DOHH2 (cell line): ENCODE measurements at regions not wholly inside any gene's neighbourhood (a gene's known extent, or its start where the extent isn't known, plus 50 kb on each side); places are given as distances from the start of the nearest gene placed in this dataset.

Experiments used
- H3F3A ChIP-seq: fragments of 200-600 bp; sonication (generic), shearing (Covaris generic); 2 replicates; pipeline ENCODE4 v1.6.0; 2016; ENCODE audit warnings: antibody characterized with exemption, mild to moderate bottlenecking; ENCODE audit not compliant: control insufficient read depth, insufficient read depth
- H3K27ac ChIP-seq: fragments of 200-600 bp; sonication (generic); 2 replicates; pipeline ENCODE4 v1.5.1; 2014; ENCODE audit warnings: low read depth, mild to moderate bottlenecking, low read length, moderate library complexity
- H3K27me3 ChIP-seq: fragments of 200-600 bp; sonication (generic); 2 replicates; pipeline ENCODE4 v1.6.1; 2014; ENCODE audit warnings: mild to moderate bottlenecking, low read length, mixed read lengths; ENCODE audit not compliant: control insufficient read depth
- H3K36me3 ChIP-seq: fragments of 200-600 bp; sonication (generic); 2 replicates; pipeline ENCODE4 v1.6.1; 2014; ENCODE audit warnings: mild to moderate bottlenecking, low read length, moderate library complexity, mixed read lengths; ENCODE audit not compliant: control insufficient read depth
- H3K4me1 ChIP-seq: fragments of 200-600 bp; sonication (generic); 2 replicates; pipeline ENCODE4 v1.6.1; 2014; ENCODE audit warnings: mild to moderate bottlenecking, low read length, mixed read lengths; ENCODE audit not compliant: control insufficient read depth
- H3K4me2 ChIP-seq: fragments of 200-600 bp; sonication (generic); 2 replicates; pipeline ENCODE4 v1.6.0; 2014; ENCODE audit warnings: mild to moderate bottlenecking, low read length, moderate library complexity
- H3K4me3 ChIP-seq: fragments of 200-600 bp; sonication (generic); 2 replicates; pipeline ENCODE4 v1.5.1; 2014; ENCODE audit warnings: mild to moderate bottlenecking, low read length, mixed read lengths
- H3K79me2 ChIP-seq: fragments of 200-600 bp; sonication (generic); 2 replicates; pipeline ENCODE4 v1.6.1; 2014; ENCODE audit warnings: mild to moderate bottlenecking, low read length, mixed read lengths; ENCODE audit not compliant: control insufficient read depth
- H3K9me2 ChIP-seq: fragments of 200-600 bp; sonication (generic); replicated peaks from 2 replicates; pipeline ENCODE4 v1.6.1; 2014; ENCODE audit warnings: mild to moderate bottlenecking, low read length, mixed read lengths; ENCODE audit not compliant: control insufficient read depth
- H3K9me3 ChIP-seq: fragments of 200-600 bp; sonication (generic); 2 replicates; pipeline ENCODE4 v1.6.1; 2014; ENCODE audit warnings: antibody characterized with exemption, low read length, mixed read lengths; ENCODE audit not compliant: control insufficient read depth, insufficient read depth
- H4K20me1 ChIP-seq: fragments of 200-600 bp; sonication (generic); 2 replicates; pipeline ENCODE4 v1.6.0; 2014; ENCODE audit warnings: low read depth, mild to moderate bottlenecking, antibody characterized with exemption, low read length, moderate library complexity; ENCODE audit not compliant: control insufficient read depth, insufficient read depth
- CTCF ChIP-seq: fragments of 200-600 bp; sonication (generic); IDR thresholded peaks from one replicate; pipeline ENCODE4 v1.5.1; 2014; ENCODE audit warnings: antibody characterized with exemption, mild to moderate bottlenecking, low read depth, low read length; ENCODE audit not compliant: poor library complexity, severe bottlenecking
- EZH2phosphoT487 ChIP-seq: fragments of 200-600 bp; sonication (generic); IDR thresholded peaks from 2 replicates; pipeline ENCODE4 v1.6.1; 2017; ENCODE audit warnings: borderline replicate concordance, mild to moderate bottlenecking, antibody characterized with exemption, low read length, moderate library complexity, mixed read lengths

DNA sequence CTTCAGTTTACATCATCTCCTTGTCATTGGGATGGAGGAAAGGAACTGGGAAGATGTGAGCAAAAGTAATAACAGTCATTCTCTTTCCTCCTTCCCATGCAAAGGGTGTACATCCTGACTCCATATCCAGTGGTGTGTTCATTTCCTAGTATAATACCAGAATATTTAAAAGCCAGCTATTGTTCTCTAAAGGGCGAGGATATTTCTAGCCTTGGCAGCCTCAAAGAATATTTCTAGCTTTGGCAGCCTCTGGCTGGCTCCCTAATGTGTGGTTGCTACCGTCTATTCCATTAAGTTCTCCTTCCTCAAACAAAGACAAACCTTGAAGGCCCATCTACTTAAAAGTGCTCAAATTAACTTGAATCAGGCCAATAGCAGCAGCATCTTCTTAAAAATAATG, 114.0 kb downstream of the FAM76B start:
- H3K4me2 ChIP-seq: no peak overlapping the region
- H3K36me3 ChIP-seq: peaks cover 9% of the 10 kb centered on the region; the same call in 1 of the 2 replicates
- no peaks in the 10 kb centered on the region for H3K9me2 ChIP-seq
- H3K9me3 ChIP-seq: peaks cover 18% of the 10 kb centered on the region; the same call in 1 of the 2 replicates
- H3K27ac ChIP-seq: no peak overlapping the region
- H3K79me2 ChIP-seq: no peaks in the 10 kb centered on the region
- H3K4me1 ChIP-seq: peaks cover 29% of the 10 kb centered on the region
- no peak for TF ChIP-seq EZH2phosphoT487
- no peak for TF ChIP-seq CTCF
- no peaks in the 10 kb centered on the region for H3F3A ChIP-seq
- H4K20me1 ChIP-seq: no peaks in the 10 kb centered on the region
- H3K4me3 ChIP-seq: no peak overlapping the region
- no peaks in the 10 kb centered on the region for H3K27me3 ChIP-seq

GRCh38 chr11:95674657-95675358, 114.8 kb downstream of the FAM76B start:
- peaks cover 21% of the 10 kb centered on the region for H3K4me1 ChIP-seq
- H3K27ac ChIP-seq: no peak overlapping the region
- no peak overlapping the region for H3K4me3 ChIP-seq
- H3K9me2 ChIP-seq: no peaks in the 10 kb centered on the region
- no peaks in the 10 kb centered on the region for H3F3A ChIP-seq
- no peak for TF ChIP-seq CTCF
- no peak for TF ChIP-seq EZH2phosphoT487
- H3K27me3 ChIP-seq: no peaks in the 10 kb centered on the region
- H4K20me1 ChIP-seq: no peaks in the 10 kb centered on the region
- H3K4me2 ChIP-seq: no peak overlapping the region
- H3K79me2 ChIP-seq: no peaks in the 10 kb centered on the region
- peaks cover 18% of the 10 kb centered on the region; the same call in 1 of the 2 replicates for H3K9me3 ChIP-seq
- peaks cover 9% of the 10 kb centered on the region; the same call in 1 of the 2 replicates for H3K36me3 ChIP-seq

- Histone ChIP-seq H3K4me2 (no peak overlapping the region), H3F3A (no peaks in the 10 kb centered on the region), H3K27ac (no peak overlapping the region), H3K36me3 (peaks cover 4% of the 10 kb centered on the region; the same call in 1 of the 2 replicates), H3K9me2 (no peaks in the 10 kb centered on the region; the same call in 1 of the 2 replicates), H4K20me1 (no peaks in the 10 kb centered on the region), H3K9me3 (peaks cover 7% of the 10 kb centered on the region; the same call in 1 of the 2 replicates), H3K4me3 (no peak overlapping the region), H3K4me1 (peaks cover 8% of the 10 kb centered on the region), H3K79me2 (no peaks in the 10 kb centered on the region), H3K27me3 (no peaks in the 10 kb centered on the region)
- no peak for TF ChIP-seq EZH2phosphoT487
- TF ChIP-seq CTCF: no peak
Observed at GRCh38 chr11:95671768-95672167, 117.8 kb downstream of the FAM76B start.
